ENCODE measurements at regions not wholly inside any gene's neighbourhood (a gene's known extent, or its start where the extent isn't known, plus 50 kb on each side); places are given as distances from the start of the nearest gene placed in this dataset.
"Not testable (repeated sequence)": the region's sequence is repeated elsewhere in the genome, so short reads cannot be mapped to it uniquely, and the experiment has no call there.

GRCh38 chr20:1818247-1818840, 76.9 kb upstream of the SIRPA start:
- no peaks in the 10 kb centered on the region for H3K9me3 ChIP-seq (ENCODE audit: control insufficient read depth, low read length)
- no peak overlapping the region for H3K27ac ChIP-seq (ENCODE audit: insufficient read depth, low read depth, low read length, poor library complexity, severe bottlenecking)
- 78 to 86% methylated on average over 1 of the region's 1 CpG for WGBS, 2 experiments
- no peaks in the 10 kb centered on the region for H3K27me3 ChIP-seq (ENCODE audit: control insufficient read depth, insufficient read depth, low read length, poor library complexity, severe bottlenecking)
- H3K4me1 ChIP-seq (ENCODE audit: control insufficient read depth, insufficient read depth, low read length) = peaks cover 26% of the 10 kb centered on the region
- no peaks in the 10 kb centered on the region for H3K36me3 ChIP-seq (ENCODE audit: control insufficient read depth, insufficient read depth, low read length)
- H3K4me3 ChIP-seq (ENCODE audit: insufficient read depth, low read depth, low read length) = no peak overlapping the region

GRCh38 chr20:1817577-1818211, 77.5 kb upstream of the SIRPA start:
- 87 to 89% methylated on average over 6 of the region's 6 CpGs for WGBS, 2 experiments
- Histone ChIP-seq H3K9me3 (ENCODE audit: control insufficient read depth, low read length) (no peaks in the 10 kb centered on the region), H3K36me3 (ENCODE audit: control insufficient read depth, insufficient read depth, low read length) (no peaks in the 10 kb centered on the region), H3K4me3 (ENCODE audit: insufficient read depth, low read depth, low read length) (no peak overlapping the region), H3K27ac (ENCODE audit: insufficient read depth, low read depth, low read length, poor library complexity, severe bottlenecking) (no peak overlapping the region), H3K4me1 (ENCODE audit: control insufficient read depth, insufficient read depth, low read length) (peaks cover 26% of the 10 kb centered on the region), H3K27me3 (ENCODE audit: control insufficient read depth, insufficient read depth, low read length, poor library complexity, severe bottlenecking) (no peaks in the 10 kb centered on the region)

GRCh38 chr20:1816384-1817381, 78.5 kb upstream of the SIRPA start:
- no peaks in the 10 kb centered on the region for H3K36me3 ChIP-seq (ENCODE audit: control insufficient read depth, insufficient read depth, low read length)
- no peaks in the 10 kb centered on the region for H3K9me3 ChIP-seq (ENCODE audit: control insufficient read depth, low read length)
- H3K4me3 ChIP-seq (ENCODE audit: insufficient read depth, low read depth, low read length) = no peak overlapping the region
- H3K27me3 ChIP-seq (ENCODE audit: control insufficient read depth, insufficient read depth, low read length, poor library complexity, severe bottlenecking) = no peaks in the 10 kb centered on the region
- H3K4me1 ChIP-seq (ENCODE audit: control insufficient read depth, insufficient read depth, low read length) = peaks cover 26% of the 10 kb centered on the region
- H3K27ac ChIP-seq (ENCODE audit: insufficient read depth, low read depth, low read length, poor library complexity, severe bottlenecking) = no peak overlapping the region
- WGBS, 2 experiments = 78 to 81% methylated on average over 16 of the region's 16 CpGs

- H3K27ac ChIP-seq (ENCODE audit: insufficient read depth, low read depth, low read length, poor library complexity, severe bottlenecking) = no peak overlapping the region
- no peaks in the 10 kb centered on the region for H3K9me3 ChIP-seq (ENCODE audit: control insufficient read depth, low read length)
- H3K4me3 ChIP-seq (ENCODE audit: insufficient read depth, low read depth, low read length) = no peak overlapping the region
- WGBS, 2 experiments = 94 to 96% methylated on average over 3 of the region's 3 CpGs
- no peaks in the 10 kb centered on the region for H3K36me3 ChIP-seq (ENCODE audit: control insufficient read depth, insufficient read depth, low read length)
- no peaks in the 10 kb centered on the region for H3K27me3 ChIP-seq (ENCODE audit: control insufficient read depth, insufficient read depth, low read length, poor library complexity, severe bottlenecking)
- peaks cover 35% of the 10 kb centered on the region for H3K4me1 ChIP-seq (ENCODE audit: control insufficient read depth, insufficient read depth, low read length)
Measured at GRCh38 chr20:1815502-1816085, 79.6 kb upstream of the SIRPA start.

GRCh38 chr20:1814861-1815260, 80.3 kb upstream of the SIRPA start:
- 71 to 91% methylated on average over 1 of the region's 1 CpG for WGBS, 2 experiments
- H3K27me3 ChIP-seq (ENCODE audit: control insufficient read depth, insufficient read depth, low read length, poor library complexity, severe bottlenecking); H3K4me3 ChIP-seq (ENCODE audit: insufficient read depth, low read depth, low read length); H3K36me3 ChIP-seq (ENCODE audit: control insufficient read depth, insufficient read depth, low read length); H3K27ac ChIP-seq (ENCODE audit: insufficient read depth, low read depth, low read length, poor library complexity, severe bottlenecking); H3K9me3 ChIP-seq (ENCODE audit: control insufficient read depth, low read length): not testable (repeated sequence)
- H3K4me1 ChIP-seq (ENCODE audit: control insufficient read depth, insufficient read depth, low read length) = peaks cover 35% of the 10 kb centered on the region

GRCh38 chr20:1813674-1814635, 81.3 kb upstream of the SIRPA start:
- Histone ChIP-seq H3K4me3 (ENCODE audit: insufficient read depth, low read depth, low read length) (no peak overlapping the region), H3K27ac (ENCODE audit: insufficient read depth, low read depth, low read length, poor library complexity, severe bottlenecking) (no peak overlapping the region), H3K4me1 (ENCODE audit: control insufficient read depth, insufficient read depth, low read length) (peaks cover 33% of the 10 kb centered on the region), H3K27me3 (ENCODE audit: control insufficient read depth, insufficient read depth, low read length, poor library complexity, severe bottlenecking) (no peaks in the 10 kb centered on the region), H3K36me3 (ENCODE audit: control insufficient read depth, insufficient read depth, low read length) (no peaks in the 10 kb centered on the region), H3K9me3 (ENCODE audit: control insufficient read depth, low read length) (no peaks in the 10 kb centered on the region)
- WGBS, 2 experiments = 92 to 93% methylated on average over 13 of the region's 13 CpGs

- Histone ChIP-seq H3K27ac (ENCODE audit: insufficient read depth, low read depth, low read length, poor library complexity, severe bottlenecking) (no peak overlapping the region), H3K4me3 (ENCODE audit: insufficient read depth, low read depth, low read length) (no peak overlapping the region), H3K9me3 (ENCODE audit: control insufficient read depth, low read length) (no peaks in the 10 kb centered on the region), H3K36me3 (ENCODE audit: control insufficient read depth, insufficient read depth, low read length) (no peaks in the 10 kb centered on the region), H3K27me3 (ENCODE audit: control insufficient read depth, insufficient read depth, low read length, poor library complexity, severe bottlenecking) (no peaks in the 10 kb centered on the region), H3K4me1 (ENCODE audit: control insufficient read depth, insufficient read depth, low read length) (peaks cover 25% of the 10 kb centered on the region)
- WGBS, 2 experiments = 90 to 95% methylated on average over 7 of the region's 7 CpGs
Measured at GRCh38 chr20:1813101-1813529, 82.1 kb upstream of the SIRPA start.

- 23 to 35% methylated on average over 4 to 5 of the region's 5 CpGs for WGBS, 2 experiments
- Histone ChIP-seq H3K36me3 (ENCODE audit: control insufficient read depth, insufficient read depth, low read length) (no peaks in the 10 kb centered on the region), H3K4me3 (ENCODE audit: insufficient read depth, low read depth, low read length) (no peak overlapping the region), H3K27me3 (ENCODE audit: control insufficient read depth, insufficient read depth, low read length, poor library complexity, severe bottlenecking) (no peaks in the 10 kb centered on the region), H3K4me1 (ENCODE audit: control insufficient read depth, insufficient read depth, low read length) (peaks cover 14% of the 10 kb centered on the region), H3K27ac (ENCODE audit: insufficient read depth, low read depth, low read length, poor library complexity, severe bottlenecking) (peak overlapping the region; percentile 68), H3K9me3 (ENCODE audit: control insufficient read depth, low read length) (no peaks in the 10 kb centered on the region)
Measured at GRCh38 chr20:1811621-1812498, 83.3 kb upstream of the SIRPA start.
